ENCODE measurements at regions not wholly inside any gene's neighbourhood (a gene's known extent, or its start where the extent isn't known, plus 50 kb on each side); places are given as distances from the start of the nearest gene placed in this dataset.

DNA sequence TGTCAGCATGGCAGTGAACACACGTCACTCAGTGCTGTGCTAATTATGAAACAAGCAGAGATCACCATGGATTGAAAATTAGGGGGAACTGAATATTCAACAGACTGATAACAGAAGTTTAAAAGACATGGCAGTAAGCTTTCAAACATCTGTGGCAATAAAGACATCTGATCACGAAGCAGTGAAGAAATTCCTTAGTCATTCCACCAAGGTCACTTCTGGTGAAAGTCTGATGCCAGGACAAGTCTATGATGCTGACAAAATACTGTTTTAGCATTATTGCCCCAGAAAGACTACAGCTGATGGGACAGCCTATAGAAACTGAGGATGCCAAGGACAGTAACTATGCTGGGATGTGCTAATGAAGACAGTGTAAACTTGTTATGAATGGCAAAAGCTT lies 126.9 kb upstream of the RBM19 start:
- FAIRE-seq: no peak

DNA sequence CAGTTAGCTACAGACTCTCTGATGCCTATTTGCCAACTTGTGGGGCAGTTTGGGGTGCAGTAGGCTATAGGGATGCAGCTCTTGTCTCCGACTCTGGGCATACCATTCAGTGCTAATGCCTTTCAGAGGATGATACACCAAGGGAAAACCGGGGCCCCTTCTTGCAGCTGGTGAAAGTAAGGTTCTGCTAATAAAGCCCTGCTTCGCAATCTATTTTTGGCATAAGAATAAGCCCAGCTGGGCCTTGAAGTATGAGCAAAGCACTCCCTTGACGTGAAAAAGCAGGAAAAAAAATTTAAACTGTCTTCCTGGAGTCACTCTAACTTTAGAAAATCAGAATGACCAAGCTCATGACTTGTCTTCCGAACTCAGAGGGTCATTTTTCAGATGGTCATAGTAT lies 124.1 kb upstream of the RBM19 start:
- Histone ChIP-seq H3K4me3 (no peak overlapping the region), H3K27ac (ENCODE audit: control insufficient read depth, insufficient read depth) (no peak overlapping the region), H3K9me3 (replicated peaks; ENCODE audit: control insufficient read depth, insufficient read depth, low read length) (no peaks in the 10 kb centered on the region), H3K79me2 (ENCODE audit: control insufficient read depth, insufficient read depth, low read length) (no peaks in the 10 kb centered on the region), H3K4me1 (ENCODE audit: control insufficient read depth, insufficient read depth, low read length) (no peaks in the 10 kb centered on the region), H3K36me3 (ENCODE audit: control insufficient read depth in 2 of 2, insufficient read depth in 2 of 2, low read length in 1 of 2) (no peaks in the 10 kb centered on the region), H3K9ac (ENCODE audit: control insufficient read depth, insufficient read depth, low read length) (no peak overlapping the region), H2AFZ (ENCODE audit: control insufficient read depth, low read depth, low read length) (no peak overlapping the region), H3K4me2 (ENCODE audit: control insufficient read depth, insufficient read depth) (no peak overlapping the region), H3K27me3 (replicated peaks in 1 of 2; ENCODE audit: control insufficient read depth in 2 of 2, insufficient read depth in 2 of 2, low read length in 1 of 2) (no peaks in the 10 kb centered on the region), H4K20me1 (ENCODE audit: control insufficient read depth, insufficient read depth) (no peaks in the 10 kb centered on the region)
- WGBS (ENCODE audit: insufficient coverage, insufficient replicate concordance, low lambda C conversion rate, missing lambda C conversion rate): 4% methylated on average over 5 of the region's 5 CpGs
- CTCF ChIA-PET: no interaction called here
- POLR2A ChIA-PET: no interaction called here
- intact Hi-C loops (cut with micrococcal nuclease; ENCODE audit: unreplicated experiment) (no loop called here), in situ Hi-C loops (cut with MboI) (no loop called here)
- FAIRE-seq: no peak
- SMC1A ChIA-PET (ENCODE audit: uncharacterized antibody, unreplicated experiment): interaction anchor here (1.5 kb wide), 1 partner anchor 9 kb away, joined by 3 read pairs; no protein-coding TSS in a partner anchor
- RAD21 ChIA-PET (ENCODE audit: unreplicated experiment): no interaction called here
- ATAC-seq: no peak
- DNase-seq (ENCODE audit: low read depth, low spot score): no peak
- BruUV-seq (replicated peaks): no TSS peak
- no peak for TF ChIP-seq POLR2AphosphoS5 (IDR thresholded peaks at IDR 0.05; ENCODE audit: low read length)
- TF ChIP-seq, protein P1, sequence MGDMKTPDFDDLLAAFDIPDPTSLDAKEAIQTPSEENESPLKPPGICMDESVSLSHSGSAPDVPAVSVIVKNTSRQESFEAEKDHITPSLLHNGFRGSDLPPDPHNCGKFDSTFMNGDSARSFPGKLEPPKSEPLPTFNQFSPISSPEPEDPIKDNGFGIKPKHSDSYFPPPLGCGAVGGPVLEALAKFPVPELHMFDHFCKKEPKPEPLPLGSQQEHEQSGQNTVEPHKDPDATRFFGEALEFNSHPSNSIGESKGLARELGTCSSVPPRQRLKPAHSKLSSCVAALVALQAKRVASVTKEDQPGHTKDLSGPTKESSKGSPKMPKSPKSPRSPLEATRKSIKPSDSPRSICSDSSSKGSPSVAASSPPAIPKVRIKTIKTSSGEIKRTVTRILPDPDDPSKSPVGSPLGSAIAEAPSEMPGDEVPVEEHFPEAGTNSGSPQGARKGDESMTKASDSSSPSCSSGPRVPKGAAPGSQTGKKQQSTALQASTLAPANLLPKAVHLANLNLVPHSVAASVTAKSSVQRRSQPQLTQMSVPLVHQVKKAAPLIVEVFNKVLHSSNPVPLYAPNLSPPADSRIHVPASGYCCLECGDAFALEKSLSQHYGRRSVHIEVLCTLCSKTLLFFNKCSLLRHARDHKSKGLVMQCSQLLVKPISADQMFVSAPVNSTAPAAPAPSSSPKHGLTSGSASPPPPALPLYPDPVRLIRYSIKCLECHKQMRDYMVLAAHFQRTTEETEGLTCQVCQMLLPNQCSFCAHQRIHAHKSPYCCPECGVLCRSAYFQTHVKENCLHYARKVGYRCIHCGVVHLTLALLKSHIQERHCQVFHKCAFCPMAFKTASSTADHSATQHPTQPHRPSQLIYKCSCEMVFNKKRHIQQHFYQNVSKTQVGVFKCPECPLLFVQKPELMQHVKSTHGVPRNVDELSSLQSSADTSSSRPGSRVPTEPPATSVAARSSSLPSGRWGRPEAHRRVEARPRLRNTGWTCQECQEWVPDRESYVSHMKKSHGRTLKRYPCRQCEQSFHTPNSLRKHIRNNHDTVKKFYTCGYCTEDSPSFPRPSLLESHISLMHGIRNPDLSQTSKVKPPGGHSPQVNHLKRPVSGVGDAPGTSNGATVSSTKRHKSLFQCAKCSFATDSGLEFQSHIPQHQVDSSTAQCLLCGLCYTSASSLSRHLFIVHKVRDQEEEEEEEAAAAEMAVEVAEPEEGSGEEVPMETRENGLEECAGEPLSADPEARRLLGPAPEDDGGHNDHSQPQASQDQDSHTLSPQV (IDR thresholded peaks at IDR 0.05): no peak
- no peak for TF ChIP-seq PAX8 (IDR thresholded peaks at IDR 0.05)
- TF ChIP-seq, protein P2, sequence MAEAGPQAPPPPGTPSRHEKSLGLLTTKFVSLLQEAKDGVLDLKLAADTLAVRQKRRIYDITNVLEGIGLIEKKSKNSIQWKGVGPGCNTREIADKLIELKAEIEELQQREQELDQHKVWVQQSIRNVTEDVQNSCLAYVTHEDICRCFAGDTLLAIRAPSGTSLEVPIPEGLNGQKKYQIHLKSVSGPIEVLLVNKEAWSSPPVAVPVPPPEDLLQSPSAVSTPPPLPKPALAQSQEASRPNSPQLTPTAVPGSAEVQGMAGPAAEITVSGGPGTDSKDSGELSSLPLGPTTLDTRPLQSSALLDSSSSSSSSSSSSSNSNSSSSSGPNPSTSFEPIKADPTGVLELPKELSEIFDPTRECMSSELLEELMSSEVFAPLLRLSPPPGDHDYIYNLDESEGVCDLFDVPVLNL (IDR thresholded peaks at IDR 0.05; ENCODE audit: low read depth, low read length): no peak
- TF ChIP-seq MTA2 (IDR thresholded peaks at IDR 0.05; ENCODE audit: low read depth): no peak
- no peak for TF ChIP-seq IKZF1 (conservative IDR thresholded peaks at IDR 0.05)
- no peak for TF ChIP-seq CHD1 (IDR thresholded peaks at IDR 0.05; ENCODE audit: low read depth, low read length)
- TF ChIP-seq HDAC2 (IDR thresholded peaks at IDR 0.05): no peak

More for the DNA sequence above, 126.9 kb upstream of the RBM19 start:
- intact Hi-C loops (cut with micrococcal nuclease; ENCODE audit: unreplicated experiment) (no loop called here), in situ Hi-C loops (cut with MboI) (no loop called here)
- ChIA-PET POLR2A (interaction anchor here (0.9 kb wide), 1 partner anchor 19 kb away, joined by 3 read pairs; no protein-coding TSS in a partner anchor), RAD21 (ENCODE audit: unreplicated experiment) (no interaction called here), SMC1A (ENCODE audit: uncharacterized antibody, unreplicated experiment) (no interaction called here), CTCF (no interaction called here)
- Histone ChIP-seq H4K20me1 (ENCODE audit: control insufficient read depth, insufficient read depth) (no peaks in the 10 kb centered on the region), H3K79me2 (ENCODE audit: control insufficient read depth, insufficient read depth, low read length) (no peaks in the 10 kb centered on the region), H3K4me3 (no peak overlapping the region), H3K36me3 (ENCODE audit: control insufficient read depth in 2 of 2, insufficient read depth in 2 of 2, low read length in 1 of 2) (no peaks in the 10 kb centered on the region), H3K27ac (ENCODE audit: control insufficient read depth, insufficient read depth) (no peak overlapping the region), H3K9me3 (replicated peaks; ENCODE audit: control insufficient read depth, insufficient read depth, low read length) (no peaks in the 10 kb centered on the region), H3K27me3 (replicated peaks in 1 of 2; ENCODE audit: control insufficient read depth in 2 of 2, insufficient read depth in 2 of 2, low read length in 1 of 2) (no peaks in the 10 kb centered on the region), H3K9ac (ENCODE audit: control insufficient read depth, insufficient read depth, low read length) (no peak overlapping the region), H2AFZ (ENCODE audit: control insufficient read depth, low read depth, low read length) (no peak overlapping the region), H3K4me2 (ENCODE audit: control insufficient read depth, insufficient read depth) (no peak overlapping the region), H3K4me1 (ENCODE audit: control insufficient read depth, insufficient read depth, low read length) (no peaks in the 10 kb centered on the region)
- WGBS (ENCODE audit: insufficient coverage, insufficient replicate concordance, low lambda C conversion rate, missing lambda C conversion rate): 3% methylated on average over 2 of the region's 2 CpGs
- no TSS peak for BruUV-seq (replicated peaks)
- TF ChIP-seq, protein P3, sequence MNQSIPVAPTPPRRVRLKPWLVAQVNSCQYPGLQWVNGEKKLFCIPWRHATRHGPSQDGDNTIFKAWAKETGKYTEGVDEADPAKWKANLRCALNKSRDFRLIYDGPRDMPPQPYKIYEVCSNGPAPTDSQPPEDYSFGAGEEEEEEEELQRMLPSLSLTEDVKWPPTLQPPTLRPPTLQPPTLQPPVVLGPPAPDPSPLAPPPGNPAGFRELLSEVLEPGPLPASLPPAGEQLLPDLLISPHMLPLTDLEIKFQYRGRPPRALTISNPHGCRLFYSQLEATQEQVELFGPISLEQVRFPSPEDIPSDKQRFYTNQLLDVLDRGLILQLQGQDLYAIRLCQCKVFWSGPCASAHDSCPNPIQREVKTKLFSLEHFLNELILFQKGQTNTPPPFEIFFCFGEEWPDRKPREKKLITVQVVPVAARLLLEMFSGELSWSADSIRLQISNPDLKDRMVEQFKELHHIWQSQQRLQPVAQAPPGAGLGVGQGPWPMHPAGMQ (IDR thresholded peaks at IDR 0.05; ENCODE audit: borderline replicate concordance): no peak
- TF ChIP-seq NR2F1 (conservative IDR thresholded peaks at IDR 0.05) (no peak), KLF5 (IDR thresholded peaks at IDR 0.05; ENCODE audit: partially characterized antibody) (no peak)
- no peak for DNase-seq (ENCODE audit: low read depth, low spot score)
- ATAC-seq: no peak

All from GM12878 (cell line).